SK-MEL-5 (cell line): ENCODE measurements at regions not wholly inside any gene's neighbourhood (a gene's known extent, or its start where the extent isn't known, plus 50 kb on each side); places are given as distances from the start of the nearest gene placed in this dataset.
"Not testable (repeated sequence)": the region's sequence is repeated elsewhere in the genome, so short reads cannot be mapped to it uniquely, and the experiment has no call there.

ENCODE experiments used
- DNase-seq: peaks from one replicate; pipeline ENCODE4 v3.0.0-alpha.2; 2016; ENCODE audit warnings: low read depth, low spot score
- in situ Hi-C: cut with HindIII; loops from 2 replicates; pipeline ENCODE4 v1.10.0; 2016; ENCODE audit warnings: low sequenced_read_pairs, high pct_unique_total_duplicates, low pct_unique_long_range_greater_than_20kb

GRCh38 chr1:170402476-170403311 lies 129.3 kb upstream of the GORAB start:
- in situ Hi-C loops = no loop called here
- no peak for DNase-seq

DNA sequence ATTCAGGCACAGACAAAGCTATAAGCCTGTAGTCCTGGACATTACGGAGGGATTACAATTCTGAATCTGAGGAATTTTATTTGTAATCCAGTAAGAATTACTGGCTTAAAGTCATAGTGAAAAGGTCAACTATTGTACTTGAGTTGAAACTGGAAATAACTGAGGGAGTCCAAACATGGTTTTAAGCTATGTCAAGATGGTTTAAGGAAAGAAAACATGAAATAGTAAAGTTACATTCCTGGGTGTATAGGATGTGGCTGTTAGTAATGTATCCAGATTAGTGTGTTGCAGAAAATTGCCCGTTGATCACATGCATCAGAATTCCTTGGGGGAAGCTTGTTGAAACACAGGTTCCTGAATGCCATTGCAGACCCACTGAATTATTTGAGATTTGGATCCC lies 124.8 kb upstream of the GORAB start:
- no peak for DNase-seq
- in situ Hi-C loops = no loop called here

- in situ Hi-C loops = no loop called here
- DNase-seq = no peak
Measured at GRCh38 chr1:170407581-170407980, 124.4 kb upstream of the GORAB start.

GRCh38 chr1:170410401-170411166 lies 121.4 kb upstream of the GORAB start:
- DNase-seq = no peak
- in situ Hi-C loops = no loop called here

DNA sequence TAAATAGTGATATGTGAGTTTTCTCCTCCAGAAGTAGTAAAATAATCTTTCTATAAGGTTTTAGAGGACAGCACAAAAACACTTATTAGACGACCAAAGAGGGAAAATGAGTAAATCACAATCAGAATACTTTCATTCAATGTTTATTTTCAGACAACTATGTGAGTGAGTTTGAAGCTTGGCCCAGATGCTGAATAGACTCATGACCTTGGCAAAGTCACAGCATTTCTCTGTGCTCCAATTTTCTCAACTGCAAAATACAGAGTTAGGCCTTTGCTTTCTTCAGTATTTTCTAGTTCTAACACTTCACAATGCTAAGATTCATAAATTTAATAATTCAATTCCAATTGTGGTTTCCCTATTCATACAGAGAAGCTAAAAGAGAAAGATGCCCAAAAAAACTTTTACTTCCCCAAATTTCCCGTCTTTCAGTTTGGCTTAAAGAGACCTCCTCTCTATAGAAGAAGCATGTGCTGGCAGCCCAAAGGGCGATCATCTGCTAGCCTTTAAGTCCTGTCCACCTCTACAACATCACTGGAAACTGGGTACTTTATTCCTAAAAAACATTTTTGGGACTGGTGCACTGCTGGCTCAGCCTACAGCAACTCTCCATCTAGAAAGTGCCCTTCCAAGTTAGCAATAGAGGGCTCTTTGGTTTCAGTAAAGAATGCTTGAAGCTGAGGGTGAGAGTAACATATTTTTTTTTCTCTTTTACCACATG lies 116.8 kb upstream of the GORAB start:
- DNase-seq = no peak
- in situ Hi-C loops = no loop called here

DNA sequence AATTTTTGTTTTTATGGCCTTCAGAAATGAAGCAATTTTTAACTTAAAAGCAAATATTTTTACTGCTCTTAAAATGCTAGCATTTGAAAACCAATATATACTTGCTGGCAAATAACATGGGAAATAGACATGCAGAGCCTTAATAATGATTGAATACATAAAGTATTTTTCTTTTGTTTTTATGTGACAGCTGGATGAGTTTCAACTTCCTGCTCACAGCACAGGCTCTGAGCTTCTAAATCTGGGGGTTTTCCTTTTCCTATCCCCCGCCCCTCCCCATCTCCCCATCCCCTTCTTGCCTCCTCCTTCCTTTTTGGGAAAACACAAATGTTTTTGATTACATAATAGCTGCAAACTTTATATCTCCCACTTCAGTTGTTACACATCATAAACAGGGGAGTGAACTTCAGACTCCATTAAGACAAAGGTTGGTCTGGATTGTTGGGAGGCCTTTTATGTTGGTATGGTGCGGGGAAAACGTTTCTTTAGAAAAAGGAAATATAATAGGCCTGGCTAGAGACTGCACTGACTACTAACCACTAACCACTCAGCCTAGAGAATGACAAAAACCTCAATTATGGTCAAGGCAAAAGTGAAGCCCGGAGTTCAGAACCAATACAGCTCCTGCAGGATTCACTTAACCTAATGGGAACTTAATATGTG lies 116.1 kb upstream of the GORAB start:
- in situ Hi-C loops = no loop called here
- DNase-seq = no peak

GRCh38 chr1:170424346-170424745 lies 107.6 kb upstream of the GORAB start:
- in situ Hi-C loops = no loop called here
- no peak for DNase-seq

GRCh38 chr1:170426596-170426995 lies 105.4 kb upstream of the GORAB start:
- DNase-seq = no peak
- in situ Hi-C loops = no loop called here

GRCh38 chr1:170427002-170427401 lies 105.0 kb upstream of the GORAB start:
- in situ Hi-C loops = not testable (repeated sequence)

GRCh38 chr1:170436928-170437327 lies 95.0 kb upstream of the GORAB start:
- DNase-seq = peak; percentile 34
- in situ Hi-C loops = no loop called here

More at GRCh38 chr1:170427002-170427401, 105.0 kb upstream of the GORAB start:
- not testable (repeated sequence) for DNase-seq

- no peak for DNase-seq
- in situ Hi-C loops = no loop called here
Measured at GRCh38 chr1:170445096-170445495, 86.9 kb upstream of the GORAB start.

- in situ Hi-C loops = no loop called here
- peak; percentile 64 for DNase-seq
Measured at GRCh38 chr1:170448661-170449158, 83.3 kb upstream of the GORAB start.

DNA sequence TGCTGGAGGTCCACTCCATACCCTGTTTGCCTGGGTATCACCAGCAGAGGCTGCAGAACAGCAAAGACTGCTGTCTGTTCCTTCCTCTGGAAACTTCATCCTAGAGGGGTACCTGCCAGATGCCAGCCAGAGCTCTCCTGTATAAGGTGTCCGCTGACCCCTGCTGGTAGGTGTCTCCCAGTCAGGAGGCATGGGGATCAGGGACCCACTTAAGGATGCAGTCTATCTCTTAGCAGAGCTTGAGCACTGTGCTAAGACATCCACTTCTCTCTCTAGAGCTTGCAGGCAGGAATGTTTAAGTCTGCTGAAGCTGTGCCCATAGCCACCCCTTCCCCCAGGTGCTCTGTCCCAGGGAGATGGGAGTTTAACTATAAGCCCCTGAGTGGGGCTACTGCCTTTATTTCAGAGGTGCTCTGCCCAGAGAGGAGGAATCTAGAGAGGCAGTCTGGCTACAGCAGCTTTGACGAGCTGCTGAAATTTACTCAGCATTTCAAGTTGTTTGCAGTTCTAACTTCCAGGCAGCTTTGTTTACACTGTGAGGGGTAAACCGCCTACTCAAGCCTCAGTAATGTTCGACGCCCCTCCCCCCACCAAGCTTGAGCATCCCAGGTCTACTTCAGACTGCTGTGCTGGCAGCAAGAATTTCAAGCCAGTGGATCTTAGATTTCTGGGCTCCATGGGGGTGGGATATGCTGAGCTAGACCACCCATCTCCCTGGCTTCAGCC lies 74.5 kb upstream of the GORAB start:
- in situ Hi-C loops, DNase-seq: not testable (repeated sequence)

DNA sequence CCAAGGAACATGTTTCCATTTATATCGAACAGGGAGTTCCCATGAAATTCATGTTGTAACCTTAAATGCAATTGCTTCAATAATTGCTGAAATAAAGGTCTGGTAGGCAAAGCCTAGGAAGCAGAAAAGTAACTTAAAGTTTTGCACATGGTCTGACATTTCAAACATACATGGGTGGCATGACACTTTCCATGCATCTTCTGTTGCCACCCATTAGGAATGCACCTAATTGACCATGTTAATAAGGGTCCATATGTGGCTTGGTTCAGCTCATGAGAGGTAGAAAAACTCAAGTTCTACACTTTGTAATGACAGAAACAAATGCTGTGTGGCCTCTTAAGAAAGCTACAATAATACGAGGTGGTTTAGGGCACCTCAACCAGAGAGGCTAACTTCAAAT lies 72.0 kb upstream of the GORAB start:
- in situ Hi-C loops = no loop called here
- no peak for DNase-seq

DNA sequence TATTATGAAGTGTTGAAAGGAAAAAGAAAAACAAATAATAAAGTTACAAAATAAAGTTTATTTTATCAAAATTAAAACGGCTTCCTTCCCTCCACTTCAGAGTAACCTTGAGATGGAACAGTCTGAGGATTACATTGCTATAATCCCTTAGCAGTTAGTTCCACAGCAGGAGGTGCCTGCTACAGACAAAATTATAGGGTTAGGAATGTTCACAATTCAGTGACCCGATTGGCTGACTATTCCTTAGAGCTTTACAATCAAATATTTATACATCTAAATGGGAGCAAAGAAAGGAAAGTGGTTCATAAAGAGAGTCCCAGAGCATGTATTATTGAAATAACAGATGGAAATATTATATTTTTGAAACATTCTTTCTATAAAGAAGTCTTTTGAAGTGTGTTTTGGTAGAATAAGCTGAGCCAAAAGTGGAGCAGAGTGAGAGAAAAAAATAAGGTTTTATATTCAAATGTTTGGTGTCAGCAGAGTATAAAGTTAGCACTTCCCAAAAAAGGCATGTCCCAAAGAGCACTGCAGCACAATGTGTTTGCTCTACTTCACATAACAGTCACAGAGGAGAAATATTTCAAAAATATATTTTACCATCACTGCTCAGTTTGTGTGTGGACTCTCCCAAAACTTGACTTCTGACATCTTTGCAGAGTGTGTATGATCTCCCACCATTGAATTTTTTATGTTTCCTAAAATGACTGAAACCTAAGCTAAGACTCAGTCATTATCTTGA lies 71.4 kb upstream of the GORAB start:
- no peak for DNase-seq
- in situ Hi-C loops = no loop called here

- in situ Hi-C loops = no loop called here
- no peak for DNase-seq
Measured at GRCh38 chr1:170461291-170461747, 70.6 kb upstream of the GORAB start.
